Cardiac muscle cell (in vitro differentiated cells and primary cell): ENCODE measurements at regions not wholly inside any gene's neighbourhood (a gene's known extent, or its start where the extent isn't known, plus 50 kb on each side); places are given as distances from the start of the nearest gene placed in this dataset.

Experiments used
- DNase-seq, 2 donors: peaks; one replicate each; pipeline versions ENCODE4 v3.0.0 to v3.0.0-alpha.2; 2010 to 2017; ENCODE audit warnings: low read depth in 1 of 2, low spot score in 1 of 2
- H3K27ac ChIP-seq: fragments of 200-600 bp; sonication (generic); 2 replicates; pipeline ENCODE4 v1.5.1; 2016
- H3K27me3 ChIP-seq: fragments of 200-600 bp; sonication (generic); 2 replicates; pipeline ENCODE4 v1.6.0; 2016; ENCODE audit warnings: control low read depth
- H3K36me3 ChIP-seq: fragments of 200-600 bp; sonication (generic); 2 replicates; pipeline ENCODE4 v1.5.1; 2016; ENCODE audit warnings: control low read depth
- H3K4me1 ChIP-seq: fragments of 200-600 bp; sonication (generic); 2 replicates; pipeline ENCODE4 v1.8.1; 2017; ENCODE audit warnings: low read depth, mild to moderate bottlenecking, mixed run types
- H3K4me3 ChIP-seq: fragments of 200-600 bp; sonication (generic); 2 replicates; pipeline ENCODE4 v1.5.1; 2016; ENCODE audit warnings: mild to moderate bottlenecking
- H3K9me3 ChIP-seq: fragments of 200-600 bp; sonication (generic); 2 replicates; pipeline ENCODE4 v1.5.1; 2017; ENCODE audit warnings: low read depth, mild to moderate bottlenecking, control low read depth
- TF ChIP-seq, protein P1 (sequence below): IDR thresholded peaks from 2 replicates; pipeline ENCODE4 v1.5.1; 2012; ENCODE audit warnings: low read depth, mild to moderate bottlenecking, low read length

DNA sequence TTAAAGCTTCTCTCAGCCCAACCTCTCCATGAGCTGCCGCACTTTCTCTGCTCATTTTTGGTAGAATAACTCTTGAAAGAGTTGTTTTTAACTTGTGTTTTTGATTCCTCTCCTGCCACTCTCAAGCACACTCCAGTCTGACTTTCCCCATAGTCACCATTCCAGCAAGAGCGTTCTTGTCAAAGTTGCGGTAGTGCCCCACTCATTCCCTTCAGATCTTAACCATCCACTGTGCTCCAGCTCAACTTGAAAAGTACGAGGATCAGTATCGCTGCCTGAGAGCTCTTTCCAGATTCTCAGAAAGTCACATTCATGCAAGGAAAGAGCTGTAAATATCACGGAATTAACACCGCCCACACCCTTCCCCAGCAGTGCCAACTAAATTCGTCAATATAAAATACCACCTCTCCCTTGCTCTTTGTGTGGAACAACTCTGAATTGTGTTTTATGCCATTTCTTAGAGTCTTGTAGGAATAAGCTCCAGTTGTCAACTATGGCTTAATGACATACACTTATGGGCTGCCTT lies 59.7 kb upstream of the IL15 start:
- no peaks in the 10 kb centered on the region for H3K27me3 ChIP-seq
- TF ChIP-seq, protein P1, sequence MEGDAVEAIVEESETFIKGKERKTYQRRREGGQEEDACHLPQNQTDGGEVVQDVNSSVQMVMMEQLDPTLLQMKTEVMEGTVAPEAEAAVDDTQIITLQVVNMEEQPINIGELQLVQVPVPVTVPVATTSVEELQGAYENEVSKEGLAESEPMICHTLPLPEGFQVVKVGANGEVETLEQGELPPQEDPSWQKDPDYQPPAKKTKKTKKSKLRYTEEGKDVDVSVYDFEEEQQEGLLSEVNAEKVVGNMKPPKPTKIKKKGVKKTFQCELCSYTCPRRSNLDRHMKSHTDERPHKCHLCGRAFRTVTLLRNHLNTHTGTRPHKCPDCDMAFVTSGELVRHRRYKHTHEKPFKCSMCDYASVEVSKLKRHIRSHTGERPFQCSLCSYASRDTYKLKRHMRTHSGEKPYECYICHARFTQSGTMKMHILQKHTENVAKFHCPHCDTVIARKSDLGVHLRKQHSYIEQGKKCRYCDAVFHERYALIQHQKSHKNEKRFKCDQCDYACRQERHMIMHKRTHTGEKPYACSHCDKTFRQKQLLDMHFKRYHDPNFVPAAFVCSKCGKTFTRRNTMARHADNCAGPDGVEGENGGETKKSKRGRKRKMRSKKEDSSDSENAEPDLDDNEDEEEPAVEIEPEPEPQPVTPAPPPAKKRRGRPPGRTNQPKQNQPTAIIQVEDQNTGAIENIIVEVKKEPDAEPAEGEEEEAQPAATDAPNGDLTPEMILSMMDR, result no peak

DNA sequence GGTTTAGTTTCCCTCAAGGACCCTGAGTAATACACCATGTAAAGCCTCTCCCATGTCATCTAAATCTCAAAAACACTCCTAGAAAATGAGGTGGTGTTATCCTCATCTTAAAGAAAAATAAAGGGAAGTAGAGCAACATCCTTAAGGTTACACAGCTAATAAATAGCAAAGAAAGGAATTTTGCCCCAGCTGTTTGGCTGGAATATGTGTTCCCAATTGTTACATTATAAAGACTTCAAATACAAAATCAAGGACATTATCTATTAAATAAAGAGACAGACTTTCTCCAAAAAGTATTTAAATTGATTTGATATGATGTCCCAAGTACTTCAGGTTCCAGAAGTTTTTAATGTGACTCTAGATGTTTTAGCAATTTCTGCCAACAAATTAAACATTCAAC lies 57.9 kb upstream of the IL15 start:
- H3K4me3 ChIP-seq, result no peak overlapping the region
- DNase-seq, result no peak
- TF ChIP-seq, protein P1, result no peak
- H3K9me3 ChIP-seq, result no peaks in the 10 kb centered on the region
- no peaks in the 10 kb centered on the region for H3K36me3 ChIP-seq
- H3K27ac ChIP-seq, result no peak overlapping the region
- H3K27me3 ChIP-seq, result no peaks in the 10 kb centered on the region
- H3K4me1 ChIP-seq, result no peaks in the 10 kb centered on the region

More for the DNA sequence above, 59.7 kb upstream of the IL15 start:
- no peaks in the 10 kb centered on the region for H3K4me1 ChIP-seq
- DNase-seq, result no peak
- H3K9me3 ChIP-seq, result no peaks in the 10 kb centered on the region
- no peaks in the 10 kb centered on the region for H3K36me3 ChIP-seq
- no peak overlapping the region for H3K27ac ChIP-seq
- no peak overlapping the region for H3K4me3 ChIP-seq

DNA sequence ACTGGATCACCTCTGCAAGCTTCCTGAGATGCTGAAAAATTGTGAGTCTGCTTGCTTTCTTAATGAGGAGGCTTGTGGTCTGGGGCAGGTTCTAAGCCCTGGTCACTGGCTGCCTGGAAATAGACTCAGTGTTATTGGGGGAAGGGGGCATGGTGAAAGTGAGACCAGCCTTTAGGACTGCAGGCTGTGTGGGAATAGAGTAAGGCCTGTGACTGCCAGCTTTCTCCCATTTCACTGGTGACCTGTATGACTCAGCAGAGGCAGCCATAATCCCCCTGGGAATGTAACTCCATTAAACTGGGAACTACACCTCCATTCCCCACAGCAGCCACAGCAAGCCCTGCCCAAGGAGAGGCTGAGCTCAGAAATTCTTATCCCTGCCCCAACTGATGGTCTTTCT lies 55.9 kb upstream of the IL15 start:
- Histone ChIP-seq H3K4me3 (no peak overlapping the region), H3K36me3 (no peaks in the 10 kb centered on the region), H3K4me1 (no peaks in the 10 kb centered on the region), H3K9me3 (no peaks in the 10 kb centered on the region), H3K27me3 (no peaks in the 10 kb centered on the region), H3K27ac (no peak overlapping the region)
- DNase-seq, result no peak
- TF ChIP-seq, protein P1, result no peak
